ENCODE measurements at regions not wholly inside any gene's neighbourhood (a gene's known extent, or its start where the extent isn't known, plus 50 kb on each side); places are given as distances from the start of the nearest gene placed in this dataset.

GRCh38 chr18:1270081-1270480 is 365.4 kb downstream of the ADCYAP1 start:
- TF ChIP-seq SUZ12 (IDR thresholded peaks at IDR 0.05; ENCODE audit: extremely low read depth, insufficient read depth, insufficient read length) (no peak), YY1 (IDR thresholded peaks at IDR 0.05; ENCODE audit: insufficient read depth, insufficient read length) (no peak), ZNF274 (IDR thresholded peaks at IDR 0.05; ENCODE audit: low read depth, low read length) (no peak)

Measured in NT2/D1 (cell line).